SJSA1 (cell line): ENCODE measurements at regions not wholly inside any gene's neighbourhood (a gene's known extent, or its start where the extent isn't known, plus 50 kb on each side); places are given as distances from the start of the nearest gene placed in this dataset.

Experiments
- DNase-seq, 2 experiments: peaks; one replicate each; pipeline ENCODE4 v3.0.0-alpha.2; 2015 to 2020; ENCODE audit warnings: low spot score in 2 of 2, low read depth in 1 of 2
- H3K27ac ChIP-seq: fragments of 250-450 bp; sonication (Bioruptor Pico); 2 replicates; pipeline ENCODE4 v1.5.1; 2020; ENCODE audit warnings: mild to moderate bottlenecking, moderate library complexity
- H3K27me3 ChIP-seq: fragments of 250-450 bp; sonication (Bioruptor Pico); replicated peaks from 2 replicates; pipeline ENCODE4 v1.5.1; 2020; ENCODE audit warnings: mild to moderate bottlenecking, moderate library complexity
- H3K36me3 ChIP-seq: fragments of 250-450 bp; sonication (Bioruptor Pico); 2 replicates; pipeline ENCODE4 v1.5.1; 2020; ENCODE audit warnings: mild to moderate bottlenecking
- H3K4me1 ChIP-seq: fragments of 250-450 bp; sonication (Bioruptor Pico); replicated peaks from 2 replicates; pipeline ENCODE4 v1.6.1; 2021; ENCODE audit warnings: mild to moderate bottlenecking
- H3K4me3 ChIP-seq: fragments of 250-450 bp; sonication (Bioruptor Pico); 2 replicates; pipeline ENCODE4 v1.5.1; 2020; ENCODE audit warnings: mild to moderate bottlenecking
- H3K9me3 ChIP-seq: fragments of 250-450 bp; sonication (Bioruptor Pico); replicated peaks from 2 replicates; pipeline ENCODE4 v1.5.1; 2020; ENCODE audit warnings: mild to moderate bottlenecking

DNA sequence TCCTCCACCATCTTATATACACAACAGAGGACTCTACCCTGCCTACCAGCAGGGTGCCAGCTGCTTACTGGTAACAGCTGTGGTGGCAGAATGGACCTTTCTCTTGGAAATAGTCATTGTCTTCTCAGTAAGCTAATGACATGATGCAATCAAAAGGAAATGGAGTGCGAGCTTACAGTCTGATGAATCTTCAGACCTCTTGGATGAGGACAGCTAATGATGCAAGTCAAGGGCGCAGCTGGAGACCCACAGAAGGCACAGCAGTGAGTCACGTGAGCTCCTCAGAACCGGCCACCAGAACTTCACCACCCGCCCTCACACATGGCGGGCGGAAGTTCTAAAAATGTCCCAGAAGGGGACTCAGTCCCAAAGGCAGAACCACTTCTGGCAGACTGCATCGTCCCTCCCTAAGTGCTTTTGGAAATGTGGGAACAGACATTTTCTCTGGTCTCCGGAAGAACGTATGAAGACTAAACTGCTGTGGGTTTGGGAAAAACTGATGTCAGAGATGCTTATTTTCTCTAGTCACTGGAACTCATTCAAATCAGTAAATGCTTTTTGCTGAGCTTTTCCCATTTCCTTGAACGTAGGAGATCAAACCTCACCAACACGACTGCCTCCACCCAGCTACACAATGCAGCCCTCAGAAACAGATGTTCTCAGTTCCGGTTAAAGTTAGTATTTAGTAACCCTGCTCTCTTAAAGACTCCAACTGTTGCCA is 96.4 kb downstream of the FAS start:
- no peaks in the 10 kb centered on the region for H3K27me3 ChIP-seq
- H3K4me3 ChIP-seq, result 0 out of 2 replicates have a peak overlapping the region, but pooled peaks have one; percentile 4
- no peaks in the 10 kb centered on the region for H3K36me3 ChIP-seq
- H3K4me1 ChIP-seq, result peaks cover 28% of the 10 kb centered on the region
- H3K27ac ChIP-seq, result peak overlapping the region; percentile 77
- H3K9me3 ChIP-seq, result no peaks in the 10 kb centered on the region
- peak; percentile 57 to 62 for DNase-seq

DNA sequence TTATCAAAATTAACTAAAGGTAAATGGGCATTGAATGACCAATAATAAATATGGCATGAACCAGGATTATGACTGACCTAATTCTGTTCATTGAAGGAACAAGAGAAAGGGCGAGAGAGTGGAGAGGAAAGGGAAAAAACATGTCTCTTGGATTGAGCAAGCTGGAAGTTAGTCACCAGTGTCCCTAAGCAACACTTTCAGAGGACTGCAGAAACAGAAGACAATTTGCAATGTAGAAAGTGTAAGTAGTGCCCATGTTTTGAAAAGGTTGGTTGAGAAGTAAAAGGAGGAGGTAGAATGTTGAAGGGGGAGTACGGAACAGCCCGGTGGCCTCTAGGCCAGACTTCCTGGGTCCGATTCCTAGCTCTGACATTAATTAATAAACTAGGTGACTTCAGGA is 94.6 kb downstream of the FAS start:
- Histone ChIP-seq H3K27ac (no peak overlapping the region), H3K4me1 (peaks cover 35% of the 10 kb centered on the region), H3K4me3 (no peak overlapping the region), H3K27me3 (no peaks in the 10 kb centered on the region), H3K9me3 (no peaks in the 10 kb centered on the region), H3K36me3 (no peaks in the 10 kb centered on the region)
- DNase-seq, result no peak

DNA sequence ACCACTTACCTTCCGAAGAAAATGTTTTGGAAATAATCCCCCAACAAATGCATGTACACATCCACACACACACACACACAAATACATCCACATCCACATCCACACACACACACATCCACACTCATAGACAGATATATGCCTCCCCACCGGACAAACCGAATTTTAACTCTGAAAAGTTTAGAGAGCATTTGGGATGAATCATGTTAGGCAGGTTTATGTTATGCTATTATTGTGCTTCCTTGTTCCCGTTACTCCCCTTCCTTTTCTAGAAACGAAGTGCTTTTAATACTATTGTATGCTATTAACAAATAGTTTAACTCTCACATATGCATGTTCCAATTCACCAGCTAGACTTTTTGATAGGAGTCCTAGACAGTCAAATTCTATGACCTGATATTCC is 91.5 kb downstream of the FAS start:
- H3K4me1 ChIP-seq, result peaks cover 23% of the 10 kb centered on the region
- H3K27me3 ChIP-seq, result no peaks in the 10 kb centered on the region
- H3K9me3 ChIP-seq, result no peaks in the 10 kb centered on the region
- H3K27ac ChIP-seq, result no peak overlapping the region
- H3K4me3 ChIP-seq, result no peak overlapping the region
- no peak for DNase-seq
- no peaks in the 10 kb centered on the region for H3K36me3 ChIP-seq

DNA sequence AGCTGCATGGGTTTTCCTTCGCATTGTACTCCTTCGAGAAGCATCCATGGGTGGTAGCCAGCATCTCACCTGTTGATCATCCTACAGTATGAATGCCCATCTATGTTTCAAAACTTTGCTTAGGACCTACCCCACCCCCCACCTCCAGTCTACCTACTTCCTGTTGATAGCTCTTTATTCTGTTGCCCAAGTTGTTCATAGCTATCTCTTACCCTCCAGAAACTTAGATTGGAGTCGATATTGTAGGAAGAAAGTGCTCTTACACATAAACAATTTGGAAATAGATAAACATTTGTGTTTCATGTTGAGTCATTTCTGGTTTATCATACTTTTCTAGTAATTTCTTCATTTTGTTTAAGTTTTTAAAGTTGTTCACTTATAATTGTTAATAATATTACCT is 90.1 kb downstream of the FAS start:
- H3K4me1 ChIP-seq, result peaks cover 12% of the 10 kb centered on the region
- H3K27ac ChIP-seq, result no peak overlapping the region
- H3K4me3 ChIP-seq, result no peak overlapping the region
- H3K36me3 ChIP-seq, result no peaks in the 10 kb centered on the region
- no peak for DNase-seq
- H3K9me3 ChIP-seq, result no peaks in the 10 kb centered on the region
- no peaks in the 10 kb centered on the region for H3K27me3 ChIP-seq

DNA sequence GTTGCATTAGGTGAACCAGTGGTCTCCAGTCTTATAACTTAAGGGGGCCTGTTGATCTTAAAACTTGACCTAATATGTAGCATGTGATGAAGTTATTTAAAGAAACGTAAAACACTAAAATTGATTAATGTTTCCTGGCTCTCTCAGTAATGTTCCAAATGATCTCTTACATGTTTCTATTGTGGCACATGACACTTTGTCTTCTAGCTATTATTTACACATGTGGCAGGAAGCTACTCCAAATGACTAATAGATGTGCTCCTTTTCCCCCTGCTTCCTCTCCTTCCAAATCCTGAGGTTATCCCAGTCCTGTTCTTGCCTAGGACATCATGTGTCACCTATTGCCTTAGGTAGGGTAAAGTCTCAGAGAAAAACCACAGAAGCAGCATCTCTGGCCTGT is 89.4 kb downstream of the FAS start:
- Histone ChIP-seq H3K27me3 (no peaks in the 10 kb centered on the region), H3K4me1 (peaks cover 12% of the 10 kb centered on the region), H3K27ac (no peak overlapping the region), H3K9me3 (no peaks in the 10 kb centered on the region), H3K36me3 (no peaks in the 10 kb centered on the region), H3K4me3 (no peak overlapping the region)
- no peak for DNase-seq

DNA sequence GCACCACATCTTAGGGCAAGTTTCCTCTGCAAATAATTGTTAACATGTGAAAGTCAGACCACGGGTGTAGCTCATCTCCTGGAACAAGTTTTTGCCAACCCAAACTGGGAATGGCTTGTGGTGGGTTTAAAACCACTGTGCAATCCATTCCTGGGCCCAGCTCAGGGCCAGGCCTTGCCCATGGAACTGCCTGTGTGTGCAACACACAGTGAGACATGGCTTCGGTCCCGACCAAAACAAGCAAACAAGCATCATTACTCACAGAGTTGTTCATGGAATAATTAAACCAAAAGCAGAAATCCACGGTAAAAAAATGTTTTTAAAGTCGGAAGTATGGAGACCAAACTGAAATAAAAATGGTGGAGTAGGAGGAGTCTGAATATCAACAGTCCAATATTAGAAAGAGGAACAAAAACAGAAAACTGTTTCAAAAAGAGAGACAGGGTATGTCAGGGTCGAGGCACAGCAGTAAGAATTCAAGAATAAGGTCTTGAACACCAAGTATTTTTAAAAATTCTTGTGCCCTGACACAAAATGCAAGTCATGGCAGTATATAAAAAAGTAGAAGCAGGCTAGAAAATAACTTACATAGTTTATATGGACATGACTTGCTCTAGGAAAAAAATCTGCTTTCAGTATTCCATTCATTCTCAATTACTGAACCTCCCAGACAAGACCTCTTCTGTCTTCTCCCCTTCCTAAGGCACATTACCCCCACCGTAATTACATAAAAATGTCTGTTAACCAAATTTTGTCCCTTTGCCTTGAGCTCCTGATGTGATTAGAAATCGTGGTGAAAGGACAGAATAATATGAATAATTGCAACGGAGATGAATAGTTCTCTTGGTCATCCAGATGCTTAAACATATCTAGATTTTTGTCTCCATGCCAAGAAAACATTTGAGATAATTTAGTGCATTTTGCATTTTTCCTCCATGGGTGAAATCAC is 88.4 kb downstream of the FAS start:
- Histone ChIP-seq H3K4me1 (peaks cover 12% of the 10 kb centered on the region), H3K27me3 (no peaks in the 10 kb centered on the region), H3K4me3 (no peak overlapping the region), H3K27ac (no peak overlapping the region), H3K36me3 (no peaks in the 10 kb centered on the region), H3K9me3 (no peaks in the 10 kb centered on the region)
- DNase-seq, result no peak

DNA sequence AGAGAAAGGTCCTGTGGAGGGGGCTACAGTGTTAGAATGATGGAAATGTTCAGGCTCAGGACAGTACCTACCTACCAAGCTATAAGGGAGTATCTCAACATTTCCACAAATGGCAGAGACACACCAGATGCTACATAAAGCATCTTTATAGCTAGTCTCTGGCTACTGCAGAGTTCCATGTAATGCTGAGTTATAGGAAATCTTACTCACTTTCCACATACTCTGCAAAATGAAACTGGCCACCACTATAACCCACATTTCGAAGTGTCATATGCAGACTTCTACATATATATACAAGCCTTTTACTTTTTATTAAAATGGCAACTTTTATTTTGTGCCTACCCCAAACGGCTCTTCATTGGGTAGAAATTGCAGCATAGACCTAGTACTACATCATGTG is 85.5 kb downstream of the FAS start:
- H3K27ac ChIP-seq, result no peak overlapping the region
- no peaks in the 10 kb centered on the region for H3K9me3 ChIP-seq
- DNase-seq, result no peak
- H3K36me3 ChIP-seq, result no peaks in the 10 kb centered on the region
- H3K4me3 ChIP-seq, result no peak overlapping the region
- peaks cover 7% of the 10 kb centered on the region; the same call in 1 of the 2 replicates for H3K4me1 ChIP-seq
- H3K27me3 ChIP-seq, result no peaks in the 10 kb centered on the region

DNA sequence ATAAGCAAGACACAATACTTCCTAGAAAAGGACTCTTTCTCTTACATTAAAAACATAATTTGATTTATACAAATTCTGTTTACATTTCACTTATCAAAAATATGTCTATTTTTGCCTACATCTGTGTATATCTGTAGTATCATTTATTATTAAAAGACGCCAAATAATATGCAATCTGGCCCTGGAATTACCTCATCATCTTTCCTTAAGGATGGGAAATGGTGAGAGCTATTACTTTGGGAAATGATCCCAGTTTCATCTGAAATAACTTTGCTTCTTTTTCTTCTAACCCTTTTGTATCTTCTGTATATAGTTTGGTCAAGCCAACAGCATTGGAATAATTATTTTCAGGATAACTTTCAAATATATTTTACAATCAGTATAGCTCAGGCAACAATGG is 85.0 kb downstream of the FAS start:
- H3K4me1 ChIP-seq, result peaks cover 6% of the 10 kb centered on the region; the same call in 1 of the 2 replicates
- H3K27ac ChIP-seq, result no peak overlapping the region
- no peak overlapping the region for H3K4me3 ChIP-seq
- no peak for DNase-seq
- no peaks in the 10 kb centered on the region for H3K9me3 ChIP-seq
- no peaks in the 10 kb centered on the region for H3K27me3 ChIP-seq
- no peaks in the 10 kb centered on the region for H3K36me3 ChIP-seq

DNA sequence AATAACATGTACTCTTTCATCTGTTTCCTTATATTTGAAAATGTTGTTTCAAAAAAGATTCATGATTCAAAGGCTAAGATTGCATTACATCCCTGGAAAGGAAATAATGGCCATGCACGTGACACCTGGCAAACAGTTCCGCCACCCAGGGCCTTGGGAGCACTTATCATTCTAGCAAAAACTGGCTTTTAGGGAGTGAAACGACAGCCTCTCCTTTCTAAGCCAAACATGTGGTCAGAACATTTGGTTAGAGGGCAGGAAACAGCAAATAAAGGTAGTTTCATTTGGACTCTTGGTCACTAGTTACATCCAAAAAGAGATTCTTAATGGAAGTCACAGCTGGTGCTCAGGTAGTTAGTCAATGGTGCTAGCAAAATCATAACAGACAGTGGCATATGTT is 83.5 kb downstream of the FAS start:
- Histone ChIP-seq H3K4me1 (no peaks in the 10 kb centered on the region), H3K9me3 (no peaks in the 10 kb centered on the region), H3K36me3 (no peaks in the 10 kb centered on the region), H3K27me3 (no peaks in the 10 kb centered on the region), H3K27ac (no peak overlapping the region), H3K4me3 (no peak overlapping the region)
- no peak for DNase-seq

DNA sequence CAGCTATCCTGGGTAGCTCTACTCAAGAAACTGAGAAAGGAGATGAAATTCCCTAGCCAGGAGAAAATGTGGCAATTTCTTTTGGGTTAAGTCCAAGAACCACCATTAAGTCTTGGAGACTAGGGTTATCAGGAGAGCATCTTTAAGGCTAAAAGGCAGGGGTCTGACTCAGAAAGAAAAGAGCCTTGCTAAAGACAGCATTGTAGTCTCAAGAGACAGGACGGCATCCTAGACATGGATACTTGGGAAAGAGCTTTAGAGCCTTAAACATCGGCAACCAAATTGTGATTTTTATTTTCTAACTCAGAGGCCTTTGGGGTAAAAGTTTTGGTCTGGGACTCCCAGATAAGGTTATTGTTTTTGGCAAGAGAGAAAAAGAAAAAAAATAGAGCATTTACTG is 83.1 kb downstream of the FAS start:
- H3K27ac ChIP-seq, result no peak overlapping the region
- H3K36me3 ChIP-seq, result no peaks in the 10 kb centered on the region
- no peak for DNase-seq
- no peak overlapping the region for H3K4me3 ChIP-seq
- H3K9me3 ChIP-seq, result no peaks in the 10 kb centered on the region
- no peaks in the 10 kb centered on the region for H3K27me3 ChIP-seq
- no peaks in the 10 kb centered on the region for H3K4me1 ChIP-seq

DNA sequence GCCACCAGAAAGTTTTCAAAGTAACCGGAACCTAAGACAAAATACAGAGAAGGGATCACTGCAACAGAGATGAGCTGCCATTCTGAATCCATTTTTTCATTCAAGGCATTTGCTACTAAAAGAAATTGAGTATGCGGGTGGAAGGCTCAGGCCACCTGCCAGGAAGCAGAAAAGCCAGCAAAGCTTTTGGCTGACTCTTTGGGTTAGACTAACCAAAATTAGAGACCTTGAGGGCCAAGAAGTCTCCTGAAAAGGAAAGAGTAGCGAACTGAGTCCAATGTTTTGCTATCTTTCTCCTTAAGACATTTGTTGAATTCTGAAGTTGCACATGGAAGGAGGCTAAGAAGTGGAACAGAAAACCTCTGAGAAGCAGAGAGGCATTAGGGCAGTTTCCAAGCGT is 79.0 kb downstream of the FAS start:
- Histone ChIP-seq H3K4me1 (no peaks in the 10 kb centered on the region), H3K27ac (no peak overlapping the region), H3K9me3 (no peaks in the 10 kb centered on the region), H3K36me3 (no peaks in the 10 kb centered on the region), H3K27me3 (no peaks in the 10 kb centered on the region), H3K4me3 (no peak overlapping the region)
- DNase-seq, result no peak
